Activated CD4-positive, alpha-beta T cell treated with anti-CD3 and anti-CD28 coated beads for 36 hours (primary cell): ENCODE measurements at regions not wholly inside any gene's neighbourhood (a gene's known extent, or its start where the extent isn't known, plus 50 kb on each side); places are given as distances from the start of the nearest gene placed in this dataset.

Experiments
- ATAC-seq: fragments of 200-7000 bp; cut with Tn5 transposase; one replicate; pipeline ENCODE4 v1.10.0; 2021; ENCODE audit warnings: mild to moderate bottlenecking, moderate library complexity
- CTCF ChIA-PET: fragments of 350-600 bp; sonication (Branson Sonifier 250); formaldehyde crosslinking; loops from one replicate; lab custom pipeline; 2021; ENCODE audit warnings: antibody characterized with exemption; lab: Charles Lee
- POLR2A ChIA-PET: fragments of 350-600 bp; sonication (Branson Sonifier 250); formaldehyde crosslinking; loops from one replicate; lab custom pipeline; 2021; ENCODE audit warnings: antibody characterized with exemption, inconsistent platforms; lab: Charles Lee
- DNase-seq: peaks from one replicate; pipeline ENCODE4 v3.0.0-alpha.2; 2020
- H3K27ac Mint-ChIP-seq: one replicate; pipeline ENCODE4 v1.8.0; 2021; ENCODE audit warnings: mixed read lengths
- H3K27me3 Mint-ChIP-seq: one replicate; pipeline ENCODE4 v1.8.0; 2021; ENCODE audit warnings: mixed read lengths
- H3K36me3 Mint-ChIP-seq: one replicate; pipeline ENCODE4 v1.8.0; 2021; ENCODE audit warnings: low read depth, mixed read lengths
- H3K4me1 Mint-ChIP-seq: one replicate; pipeline ENCODE4 v1.8.0; 2021; ENCODE audit warnings: mixed read lengths
- H3K4me3 Mint-ChIP-seq: one replicate; pipeline ENCODE4 v1.8.0; 2021; ENCODE audit warnings: mild to moderate bottlenecking, moderate library complexity, mixed read lengths
- H3K9me3 Mint-ChIP-seq: one replicate; pipeline ENCODE4 v1.8.0; 2021; ENCODE audit warnings: low read depth, mixed read lengths
- intact Hi-C, 2 experiments: fragments of 100-400 bp; cut with DNase I in 1 of 2; cut with micrococcal nuclease in 1 of 2; formaldehyde crosslinking; loops; one replicate each; pipeline versions ENCODE4 v1.14.2 to v1.15.1; 2022 to 2024; cut with DNase I, micrococcal nuclease

DNA sequence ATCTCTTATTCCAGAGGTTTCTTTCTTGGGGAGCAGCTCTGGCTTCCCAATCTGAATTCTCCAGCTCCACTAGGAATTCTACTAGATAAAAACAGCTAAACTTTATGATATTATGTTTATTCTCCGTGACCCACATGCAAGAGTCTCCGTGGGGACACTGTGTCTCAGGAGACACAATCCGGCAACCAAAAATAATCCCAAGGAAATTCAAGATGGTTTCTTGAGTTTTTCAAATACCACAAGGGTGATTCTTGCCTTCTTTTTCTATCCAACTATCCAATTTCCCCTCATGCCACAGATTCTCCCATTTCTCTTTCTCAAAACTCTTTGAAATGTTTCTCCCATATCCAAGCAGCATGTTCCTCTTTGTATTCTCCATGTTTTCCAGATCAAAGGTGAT, 103.1 kb downstream of the FAS start:
- ChIA-PET POLR2A (no interaction called here), CTCF (interaction anchor here (1.1 to 1.8 kb wide), 2 partner anchors 11 to 63 kb away, joined by 3 to 5 read pairs; no protein-coding TSS in a partner anchor)
- peaks cover 2% of the 10 kb centered on the region for H3K27me3 Mint-ChIP-seq
- no peak overlapping the region for H3K27ac Mint-ChIP-seq
- H3K36me3 Mint-ChIP-seq = no peaks in the 10 kb centered on the region
- ATAC-seq (no peak), DNase-seq (no peak)
- H3K9me3 Mint-ChIP-seq = no peaks in the 10 kb centered on the region
- H3K4me3 Mint-ChIP-seq = no peak overlapping the region
- H3K4me1 Mint-ChIP-seq = peaks cover 8% of the 10 kb centered on the region
- intact Hi-C loops = no loop called here

GRCh38 chr10:89092981-89093380, 102.4 kb downstream of the FAS start:
- DNase-seq (no peak), ATAC-seq (no peak)
- H3K36me3 Mint-ChIP-seq = no peaks in the 10 kb centered on the region
- peaks cover 2% of the 10 kb centered on the region for H3K27me3 Mint-ChIP-seq
- H3K9me3 Mint-ChIP-seq = no peaks in the 10 kb centered on the region
- intact Hi-C loops = no loop called here
- no peak overlapping the region for H3K27ac Mint-ChIP-seq
- peaks cover 4% of the 10 kb centered on the region for H3K4me1 Mint-ChIP-seq
- POLR2A ChIA-PET = no interaction called here
- CTCF ChIA-PET = interaction anchor here (1.1 to 1.8 kb wide), 2 partner anchors 11 to 63 kb away, joined by 3 to 5 read pairs; no protein-coding TSS in a partner anchor
- H3K4me3 Mint-ChIP-seq = no peak overlapping the region

DNA sequence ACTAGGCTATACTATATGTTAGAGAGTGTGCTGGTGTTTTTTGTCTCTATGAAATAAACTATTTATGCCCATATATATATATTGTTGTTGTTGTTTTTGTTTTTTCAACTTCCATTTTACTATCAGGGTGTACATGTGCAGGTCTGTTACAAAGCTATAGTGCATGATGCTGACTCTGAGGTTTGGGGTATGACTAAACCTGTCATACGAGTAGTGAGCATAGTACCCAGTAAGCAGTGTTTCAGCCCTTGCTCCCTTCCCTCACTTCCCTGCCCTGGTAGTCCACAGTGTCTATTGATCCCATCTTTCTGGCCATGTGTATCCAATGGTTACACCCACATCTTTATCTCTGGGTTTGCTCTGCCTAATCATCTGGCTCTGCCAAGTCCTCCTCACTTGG, 101.8 kb downstream of the FAS start:
- POLR2A ChIA-PET = no interaction called here
- H3K4me3 Mint-ChIP-seq = no peak overlapping the region
- intact Hi-C loops = no loop called here
- no peaks in the 10 kb centered on the region for H3K9me3 Mint-ChIP-seq
- CTCF ChIA-PET = interaction anchor here (1.8 kb wide), 1 partner anchor 62 kb away, joined by 5 read pairs; no protein-coding TSS in a partner anchor
- no peaks in the 10 kb centered on the region for H3K36me3 Mint-ChIP-seq
- no peak overlapping the region for H3K27ac Mint-ChIP-seq
- peaks cover 4% of the 10 kb centered on the region for H3K4me1 Mint-ChIP-seq
- peaks cover 2% of the 10 kb centered on the region for H3K27me3 Mint-ChIP-seq
- ATAC-seq = peak; percentile 66
- no peak for DNase-seq

- intact Hi-C loops = no loop called here
- Mint-ChIP-seq H3K36me3 (no peaks in the 10 kb centered on the region), H3K4me3 (no peak overlapping the region), H3K4me1 (peaks cover 4% of the 10 kb centered on the region), H3K27me3 (peaks cover 2% of the 10 kb centered on the region), H3K27ac (no peak overlapping the region), H3K9me3 (no peaks in the 10 kb centered on the region)
- DNase-seq (no peak), ATAC-seq (no peak)
- ChIA-PET POLR2A (no interaction called here), CTCF (interaction anchor here (1.2 to 1.6 kb wide), 3 partner anchors 9 to 61 kb away, joined by 3 read pairs; no protein-coding TSS in a partner anchor)
Observed at GRCh38 chr10:89091496-89091895, 100.9 kb downstream of the FAS start.

DNA sequence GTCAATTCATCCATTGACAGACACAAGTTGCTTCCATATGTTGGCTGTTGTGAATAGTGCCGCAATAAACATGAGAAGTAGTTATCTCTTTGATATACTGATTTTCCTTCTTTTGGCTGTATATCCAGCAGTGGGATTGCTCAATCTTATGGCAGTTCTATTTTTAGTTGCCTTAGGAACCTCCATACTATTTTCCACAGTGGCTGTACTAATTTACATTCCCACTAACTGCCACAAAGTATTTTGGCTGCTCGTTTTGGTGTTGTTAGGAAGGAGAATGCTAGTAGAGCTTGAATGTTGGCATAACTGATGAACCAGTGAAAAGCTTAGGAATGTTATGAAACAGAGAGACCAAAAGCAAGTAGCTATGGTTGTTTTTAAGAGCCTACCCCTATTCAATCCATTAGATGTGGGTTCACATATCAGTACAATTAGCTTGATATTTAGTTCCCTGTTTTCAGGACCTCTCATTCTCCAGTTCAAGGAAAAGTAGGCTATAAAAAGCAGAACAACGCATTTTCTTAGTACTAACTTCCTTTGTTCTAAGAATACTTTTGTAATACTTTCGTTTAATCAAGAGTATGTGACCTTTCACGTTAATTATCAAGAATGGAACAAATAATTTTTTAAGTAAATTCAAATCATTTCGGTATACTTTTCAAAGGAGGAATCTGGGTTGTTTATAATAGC, 100.3 kb downstream of the FAS start:
- Mint-ChIP-seq H3K4me3 (no peak overlapping the region), H3K9me3 (no peaks in the 10 kb centered on the region), H3K27ac (no peak overlapping the region), H3K4me1 (peaks cover 4% of the 10 kb centered on the region), H3K27me3 (peaks cover 2% of the 10 kb centered on the region), H3K36me3 (no peaks in the 10 kb centered on the region)
- DNase-seq = no peak
- no peak for ATAC-seq
- POLR2A ChIA-PET = no interaction called here
- intact Hi-C loops = no loop called here
- CTCF ChIA-PET = interaction anchor here (1.2 to 1.6 kb wide), 3 partner anchors 9 to 61 kb away, joined by 3 read pairs; no protein-coding TSS in a partner anchor

- H3K4me3 Mint-ChIP-seq = peak overlapping the region; percentile 11
- intact Hi-C loops = loop anchor here (5.0 to 10.0 kb wide), 4 partner anchors 305 to 992 kb away; partner anchors contain the start of gene IFIT1 (in 1 of the 2)
- H3K9me3 Mint-ChIP-seq = no peaks in the 10 kb centered on the region
- H3K36me3 Mint-ChIP-seq = no peaks in the 10 kb centered on the region
- DNase-seq (peak; percentile 53), ATAC-seq (peak; percentile 55)
- ChIA-PET POLR2A (no interaction called here), CTCF (interaction anchor here (0.6 to 1.6 kb wide), 6 partner anchors 17 to 226 kb away, joined by 3 to 6 read pairs (median 3); no protein-coding TSS in a partner anchor)
- H3K27ac Mint-ChIP-seq = peak overlapping the region; percentile 78
- H3K27me3 Mint-ChIP-seq = peaks cover under 1% of the 10 kb centered on the region
- H3K4me1 Mint-ChIP-seq = peaks cover 11% of the 10 kb centered on the region
Observed at GRCh38 chr10:89086801-89087521, 96.4 kb downstream of the FAS start.

GRCh38 chr10:89085153-89085552, 94.6 kb downstream of the FAS start:
- H3K4me3 Mint-ChIP-seq = no peak overlapping the region
- ChIA-PET POLR2A (no interaction called here), CTCF (interaction anchor here (1.1 kb wide), 2 partner anchors 78 to 132 kb away, joined by 3 to 4 read pairs; no protein-coding TSS in a partner anchor)
- peaks cover 11% of the 10 kb centered on the region for H3K4me1 Mint-ChIP-seq
- peak; percentile 25 for ATAC-seq
- no peaks in the 10 kb centered on the region for H3K36me3 Mint-ChIP-seq
- intact Hi-C loops = loop anchor here (2.0 to 10.0 kb wide), 6 partner anchors 94 to 990 kb away; partner anchors contain the start of genes FAS (in 1 of the 2) and IFIT1 (in 1 of the 2)
- H3K27me3 Mint-ChIP-seq = peaks cover 2% of the 10 kb centered on the region
- DNase-seq = no peak
- H3K27ac Mint-ChIP-seq = no peak overlapping the region
- no peaks in the 10 kb centered on the region for H3K9me3 Mint-ChIP-seq

DNA sequence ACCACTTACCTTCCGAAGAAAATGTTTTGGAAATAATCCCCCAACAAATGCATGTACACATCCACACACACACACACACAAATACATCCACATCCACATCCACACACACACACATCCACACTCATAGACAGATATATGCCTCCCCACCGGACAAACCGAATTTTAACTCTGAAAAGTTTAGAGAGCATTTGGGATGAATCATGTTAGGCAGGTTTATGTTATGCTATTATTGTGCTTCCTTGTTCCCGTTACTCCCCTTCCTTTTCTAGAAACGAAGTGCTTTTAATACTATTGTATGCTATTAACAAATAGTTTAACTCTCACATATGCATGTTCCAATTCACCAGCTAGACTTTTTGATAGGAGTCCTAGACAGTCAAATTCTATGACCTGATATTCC, 91.5 kb downstream of the FAS start:
- Mint-ChIP-seq H3K9me3 (no peaks in the 10 kb centered on the region), H3K27me3 (peaks cover 2% of the 10 kb centered on the region), H3K27ac (no peak overlapping the region), H3K4me1 (peaks cover 10% of the 10 kb centered on the region), H3K36me3 (no peaks in the 10 kb centered on the region), H3K4me3 (no peak overlapping the region)
- ChIA-PET CTCF (interaction anchor here (0.6 to 0.9 kb wide), 3 partner anchors 14 to 149 kb away, joined by 3 read pairs; no protein-coding TSS in a partner anchor), POLR2A (no interaction called here)
- no peak for ATAC-seq
- DNase-seq = no peak
- intact Hi-C loops = loop anchor here (5.0 to 10.0 kb wide), 4 partner anchors 50 to 987 kb away; no protein-coding TSS in a partner anchor

- Mint-ChIP-seq H3K9me3 (no peaks in the 10 kb centered on the region), H3K27me3 (peaks cover 2% of the 10 kb centered on the region), H3K36me3 (no peaks in the 10 kb centered on the region), H3K4me1 (peaks cover 21% of the 10 kb centered on the region), H3K27ac (no peak overlapping the region), H3K4me3 (no peak overlapping the region)
- intact Hi-C loops = loop anchor here (5.0 to 10.0 kb wide), 4 partner anchors 48 to 986 kb away; no protein-coding TSS in a partner anchor
- ChIA-PET POLR2A (no interaction called here), CTCF (interaction anchor here (0.6 to 2.9 kb wide), 7 partner anchors 8 to 134 kb away, joined by 3 to 6 read pairs (median 4); no protein-coding TSS in a partner anchor)
- ATAC-seq (no peak), DNase-seq (no peak)
Observed at GRCh38 chr10:89080660-89081059, 90.1 kb downstream of the FAS start.

- no peak for ATAC-seq
- intact Hi-C loops = loop anchor here (5.0 to 10.0 kb wide), 4 partner anchors 48 to 985 kb away; no protein-coding TSS in a partner anchor
- Mint-ChIP-seq H3K9me3 (no peaks in the 10 kb centered on the region), H3K4me1 (peaks cover 21% of the 10 kb centered on the region), H3K27me3 (peaks cover 2% of the 10 kb centered on the region), H3K27ac (no peak overlapping the region), H3K4me3 (no peak overlapping the region), H3K36me3 (no peaks in the 10 kb centered on the region)
- ChIA-PET CTCF (interaction anchor here (0.9 to 2.9 kb wide), 3 partner anchors 9 to 135 kb away, joined by 3 to 6 read pairs (median 4); no protein-coding TSS in a partner anchor), POLR2A (no interaction called here)
- DNase-seq = no peak
Observed at GRCh38 chr10:89079961-89080360, 89.4 kb downstream of the FAS start.
